ENCODE measurements at regions not wholly inside any gene's neighbourhood (a gene's known extent, or its start where the extent isn't known, plus 50 kb on each side); places are given as distances from the start of the nearest gene placed in this dataset.

DNA sequence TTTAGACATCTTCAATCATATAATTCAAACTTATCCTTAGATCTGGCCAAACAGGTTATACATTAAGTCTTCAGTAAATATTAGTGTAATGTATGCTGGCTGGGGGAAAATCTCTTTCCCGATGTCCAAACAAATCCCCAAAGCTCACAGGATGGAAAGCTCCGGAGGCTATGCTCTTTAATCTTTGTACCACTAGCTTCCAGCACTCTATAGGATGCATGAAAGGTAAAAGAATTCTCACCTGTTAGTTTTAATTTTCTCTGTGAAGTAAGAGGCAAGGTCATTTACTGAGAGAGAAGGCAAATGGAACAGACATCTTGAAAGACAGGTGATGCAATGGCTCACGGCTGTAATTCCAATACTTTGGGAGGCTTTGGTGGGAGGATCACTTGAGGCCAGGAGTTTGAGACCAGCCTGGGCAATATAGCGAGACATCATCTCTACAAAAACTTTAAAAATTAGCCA is 99.8 kb upstream of the KIF5B start (continued):
- TF ChIP-seq, protein P1, sequence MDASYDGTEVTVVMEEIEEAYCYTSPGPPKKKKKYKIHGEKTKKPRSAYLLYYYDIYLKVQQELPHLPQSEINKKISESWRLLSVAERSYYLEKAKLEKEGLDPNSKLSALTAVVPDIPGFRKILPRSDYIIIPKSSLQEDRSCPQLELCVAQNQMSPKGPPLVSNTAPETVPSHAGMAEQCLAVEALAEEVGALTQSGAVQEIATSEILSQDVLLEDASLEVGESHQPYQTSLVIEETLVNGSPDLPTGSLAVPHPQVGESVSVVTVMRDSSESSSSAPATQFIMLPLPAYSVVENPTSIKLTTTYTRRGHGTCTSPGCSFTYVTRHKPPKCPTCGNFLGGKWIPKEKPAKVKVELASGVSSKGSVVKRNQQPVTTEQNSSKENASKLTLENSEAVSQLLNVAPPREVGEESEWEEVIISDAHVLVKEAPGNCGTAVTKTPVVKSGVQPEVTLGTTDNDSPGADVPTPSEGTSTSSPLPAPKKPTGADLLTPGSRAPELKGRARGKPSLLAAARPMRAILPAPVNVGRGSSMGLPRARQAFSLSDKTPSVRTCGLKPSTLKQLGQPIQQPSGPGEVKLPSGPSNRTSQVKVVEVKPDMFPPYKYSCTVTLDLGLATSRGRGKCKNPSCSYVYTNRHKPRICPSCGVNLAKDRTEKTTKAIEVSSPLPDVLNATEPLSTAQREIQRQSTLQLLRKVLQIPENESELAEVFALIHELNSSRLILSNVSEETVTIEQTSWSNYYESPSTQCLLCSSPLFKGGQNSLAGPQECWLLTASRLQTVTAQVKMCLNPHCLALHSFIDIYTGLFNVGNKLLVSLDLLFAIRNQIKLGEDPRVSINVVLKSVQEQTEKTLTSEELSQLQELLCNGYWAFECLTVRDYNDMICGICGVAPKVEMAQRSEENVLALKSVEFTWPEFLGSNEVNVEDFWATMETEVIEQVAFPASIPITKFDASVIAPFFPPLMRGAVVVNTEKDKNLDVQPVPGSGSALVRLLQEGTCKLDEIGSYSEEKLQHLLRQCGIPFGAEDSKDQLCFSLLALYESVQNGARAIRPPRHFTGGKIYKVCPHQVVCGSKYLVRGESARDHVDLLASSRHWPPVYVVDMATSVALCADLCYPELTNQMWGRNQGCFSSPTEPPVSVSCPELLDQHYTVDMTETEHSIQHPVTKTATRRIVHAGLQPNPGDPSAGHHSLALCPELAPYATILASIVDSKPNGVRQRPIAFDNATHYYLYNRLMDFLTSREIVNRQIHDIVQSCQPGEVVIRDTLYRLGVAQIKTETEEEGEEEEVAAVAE (CRISPR knock-in tag; IDR thresholded peaks at IDR 0.05; ENCODE audit: borderline replicate concordance), result no peak
- TF ChIP-seq SYNCRIP (IDR thresholded peaks at IDR 0.05; ENCODE audit: insufficient read depth, low read depth, low read length) (no peak), ZNF546 (CRISPR knock-in tag; conservative IDR thresholded peaks at IDR 0.05) (no peak), ZFP1 (CRISPR knock-in tag; IDR thresholded peaks at IDR 0.05) (no peak), PHF5A (CRISPR knock-in tag; IDR thresholded peaks at IDR 0.05; ENCODE audit: low read depth, unreplicated experiment) (peak; percentile 25), SOX6 (IDR thresholded peaks at IDR 0.05) (no peak), SOX6 (CRISPR knock-in tag; IDR thresholded peaks at IDR 0.05) (peak; percentile 72), ZNF329 (CRISPR knock-in tag; IDR thresholded peaks at IDR 0.05; ENCODE audit: low read depth) (no peak), CHD4 (IDR thresholded peaks at IDR 0.05; ENCODE audit: borderline replicate concordance, low read length) (0 out of 2 replicates have a peak, but pooled peaks have one; percentile 40), ZNF24 (IDR thresholded peaks at IDR 0.05) (no peak), ZNF737 (CRISPR knock-in tag; IDR thresholded peaks at IDR 0.05; ENCODE audit: borderline replicate concordance) (no peak), ZNF331 (CRISPR knock-in tag; IDR thresholded peaks at IDR 0.05) (0 out of 2 replicates have a peak, but pooled peaks have one; percentile 12), ZBTB42 (CRISPR knock-in tag; IDR thresholded peaks at IDR 0.05) (no peak), SRSF9 (IDR thresholded peaks at IDR 0.05; ENCODE audit: borderline replicate concordance, insufficient read depth, low read depth, low read length, poor library complexity, severe bottlenecking) (no peak), ZNF761 (CRISPR knock-in tag; conservative IDR thresholded peaks at IDR 0.05) (no peak; the same call in 1 of the 2 replicates)
- TF ChIP-seq, protein P2, sequence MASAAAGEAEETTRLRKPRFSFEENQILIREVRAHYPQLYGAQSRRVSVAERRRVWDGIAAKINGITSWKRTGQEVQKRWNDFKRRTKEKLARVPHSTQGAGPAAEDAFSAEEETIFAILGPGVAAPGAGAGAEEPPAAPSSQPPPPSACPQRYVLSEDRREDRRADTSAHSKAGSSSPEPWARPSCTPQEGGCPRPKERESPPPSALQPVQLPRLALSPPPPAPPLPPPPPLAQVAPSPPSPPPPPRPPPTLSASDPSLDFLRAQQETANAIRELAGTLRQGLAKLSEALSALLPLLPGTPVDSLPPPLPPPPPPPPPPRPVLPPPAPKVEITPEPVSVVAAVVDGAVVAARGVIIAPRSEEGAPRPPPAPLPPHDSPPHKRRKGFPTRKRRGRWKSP (CRISPR knock-in tag; IDR thresholded peaks at IDR 0.05), result no peak
- TF ChIP-seq, protein P3, sequence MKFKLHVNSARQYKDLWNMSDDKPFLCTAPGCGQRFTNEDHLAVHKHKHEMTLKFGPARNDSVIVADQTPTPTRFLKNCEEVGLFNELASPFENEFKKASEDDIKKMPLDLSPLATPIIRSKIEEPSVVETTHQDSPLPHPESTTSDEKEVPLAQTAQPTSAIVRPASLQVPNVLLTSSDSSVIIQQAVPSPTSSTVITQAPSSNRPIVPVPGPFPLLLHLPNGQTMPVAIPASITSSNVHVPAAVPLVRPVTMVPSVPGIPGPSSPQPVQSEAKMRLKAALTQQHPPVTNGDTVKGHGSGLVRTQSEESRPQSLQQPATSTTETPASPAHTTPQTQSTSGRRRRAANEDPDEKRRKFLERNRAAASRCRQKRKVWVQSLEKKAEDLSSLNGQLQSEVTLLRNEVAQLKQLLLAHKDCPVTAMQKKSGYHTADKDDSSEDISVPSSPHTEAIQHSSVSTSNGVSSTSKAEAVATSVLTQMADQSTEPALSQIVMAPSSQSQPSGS (CRISPR knock-in tag; IDR thresholded peaks at IDR 0.05), result peak; percentile 38; the same call in 1 of the 2 replicates
- TF ChIP-seq, protein P4, sequence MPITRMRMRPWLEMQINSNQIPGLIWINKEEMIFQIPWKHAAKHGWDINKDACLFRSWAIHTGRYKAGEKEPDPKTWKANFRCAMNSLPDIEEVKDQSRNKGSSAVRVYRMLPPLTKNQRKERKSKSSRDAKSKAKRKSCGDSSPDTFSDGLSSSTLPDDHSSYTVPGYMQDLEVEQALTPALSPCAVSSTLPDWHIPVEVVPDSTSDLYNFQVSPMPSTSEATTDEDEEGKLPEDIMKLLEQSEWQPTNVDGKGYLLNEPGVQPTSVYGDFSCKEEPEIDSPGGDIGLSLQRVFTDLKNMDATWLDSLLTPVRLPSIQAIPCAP (CRISPR knock-in tag; IDR thresholded peaks at IDR 0.05; ENCODE audit: low read depth), result no peak
- TF ChIP-seq, protein P5, sequence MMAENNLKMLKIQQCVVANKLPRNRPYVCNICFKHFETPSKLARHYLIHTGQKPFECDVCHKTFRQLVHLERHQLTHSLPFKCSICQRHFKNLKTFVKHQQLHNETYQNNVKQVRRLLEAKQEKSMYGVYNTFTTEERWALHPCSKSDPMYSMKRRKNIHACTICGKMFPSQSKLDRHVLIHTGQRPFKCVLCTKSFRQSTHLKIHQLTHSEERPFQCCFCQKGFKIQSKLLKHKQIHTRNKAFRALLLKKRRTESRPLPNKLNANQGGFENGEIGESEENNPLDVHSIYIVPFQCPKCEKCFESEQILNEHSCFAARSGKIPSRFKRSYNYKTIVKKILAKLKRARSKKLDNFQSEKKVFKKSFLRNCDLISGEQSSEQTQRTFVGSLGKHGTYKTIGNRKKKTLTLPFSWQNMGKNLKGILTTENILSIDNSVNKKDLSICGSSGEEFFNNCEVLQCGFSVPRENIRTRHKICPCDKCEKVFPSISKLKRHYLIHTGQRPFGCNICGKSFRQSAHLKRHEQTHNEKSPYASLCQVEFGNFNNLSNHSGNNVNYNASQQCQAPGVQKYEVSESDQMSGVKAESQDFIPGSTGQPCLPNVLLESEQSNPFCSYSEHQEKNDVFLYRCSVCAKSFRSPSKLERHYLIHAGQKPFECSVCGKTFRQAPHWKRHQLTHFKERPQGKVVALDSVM (CRISPR knock-in tag; IDR thresholded peaks at IDR 0.05), result peak; percentile 96
- TF ChIP-seq, protein P6, sequence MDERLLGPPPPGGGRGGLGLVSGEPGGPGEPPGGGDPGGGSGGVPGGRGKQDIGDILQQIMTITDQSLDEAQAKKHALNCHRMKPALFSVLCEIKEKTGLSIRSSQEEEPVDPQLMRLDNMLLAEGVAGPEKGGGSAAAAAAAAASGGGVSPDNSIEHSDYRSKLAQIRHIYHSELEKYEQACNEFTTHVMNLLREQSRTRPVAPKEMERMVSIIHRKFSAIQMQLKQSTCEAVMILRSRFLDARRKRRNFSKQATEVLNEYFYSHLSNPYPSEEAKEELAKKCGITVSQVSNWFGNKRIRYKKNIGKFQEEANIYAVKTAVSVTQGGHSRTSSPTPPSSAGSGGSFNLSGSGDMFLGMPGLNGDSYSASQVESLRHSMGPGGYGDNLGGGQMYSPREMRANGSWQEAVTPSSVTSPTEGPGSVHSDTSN (CRISPR knock-in tag; IDR thresholded peaks at IDR 0.05), result no peak
